NCI-H1105 treated with DMSO at 0.1 percent for 48 hours (cell line): ENCODE measurements at regions not wholly inside any gene's neighbourhood (a gene's known extent, or its start where the extent isn't known, plus 50 kb on each side); places are given as distances from the start of the nearest gene placed in this dataset.
"Not testable (repeated sequence)": the region's sequence is repeated elsewhere in the genome, so short reads cannot be mapped to it uniquely, and the experiment has no call there.

Experiments
- DNase-seq: peaks from one replicate; lab custom pipeline; 2025; lab: John Stamatoyannopoulos, UW

- DNase-seq = no peak
Observed at GRCh38 chr5:121100931-121101330, 636.8 kb downstream of the PRR16 start.

- no peak for DNase-seq
Observed at GRCh38 chr5:121105921-121106320, 641.8 kb downstream of the PRR16 start.

- DNase-seq = not testable (repeated sequence)
Observed at GRCh38 chr5:121106721-121107690, 642.9 kb downstream of the PRR16 start.

- no peak for DNase-seq
Observed at GRCh38 chr5:121108725-121109124, 644.6 kb downstream of the PRR16 start.

- no peak for DNase-seq
Observed at GRCh38 chr5:121109817-121110216, 645.7 kb downstream of the PRR16 start.

GRCh38 chr5:121121786-121122185, 657.7 kb downstream of the PRR16 start:
- DNase-seq = no peak

GRCh38 chr5:121138495-121138907, 674.4 kb downstream of the PRR16 start:
- no peak for DNase-seq

- DNase-seq = no peak
Observed at GRCh38 chr5:121138952-121139351, 674.9 kb downstream of the PRR16 start.

- DNase-seq = no peak
Observed at GRCh38 chr5:121144764-121145163, 680.7 kb downstream of the PRR16 start.

GRCh38 chr5:121151534-121151933, 687.4 kb downstream of the PRR16 start:
- no peak for DNase-seq

- no peak for DNase-seq
Observed at GRCh38 chr5:121152411-121152810, 688.3 kb downstream of the PRR16 start.

- no peak for DNase-seq
Observed at GRCh38 chr5:121156565-121156964, 692.5 kb downstream of the PRR16 start.

GRCh38 chr5:121158451-121158850, 693.2 kb upstream of the FTMT start:
- peak; percentile 13 for DNase-seq

GRCh38 chr5:121160591-121160990, 691.1 kb upstream of the FTMT start:
- no peak for DNase-seq

GRCh38 chr5:121164632-121165031, 687.0 kb upstream of the FTMT start:
- DNase-seq = no peak

- no peak for DNase-seq
Observed at GRCh38 chr5:121171361-121171760, 680.3 kb upstream of the FTMT start.

- DNase-seq = no peak
Observed at GRCh38 chr5:121171834-121172233, 679.8 kb upstream of the FTMT start.

- no peak for DNase-seq
Observed at GRCh38 chr5:121174351-121174750, 677.3 kb upstream of the FTMT start.

GRCh38 chr5:121175986-121176385, 675.7 kb upstream of the FTMT start:
- DNase-seq = no peak

- DNase-seq = no peak
Observed at GRCh38 chr5:121182788-121183490, 668.7 kb upstream of the FTMT start.

- DNase-seq = no peak
Observed at GRCh38 chr5:121188849-121189248, 662.8 kb upstream of the FTMT start.

GRCh38 chr5:121189342-121190305, 662.1 kb upstream of the FTMT start:
- peak; percentile 28 for DNase-seq
